ENCODE measurements at regions not wholly inside any gene's neighbourhood (a gene's known extent, or its start where the extent isn't known, plus 50 kb on each side); places are given as distances from the start of the nearest gene placed in this dataset.

DNA sequence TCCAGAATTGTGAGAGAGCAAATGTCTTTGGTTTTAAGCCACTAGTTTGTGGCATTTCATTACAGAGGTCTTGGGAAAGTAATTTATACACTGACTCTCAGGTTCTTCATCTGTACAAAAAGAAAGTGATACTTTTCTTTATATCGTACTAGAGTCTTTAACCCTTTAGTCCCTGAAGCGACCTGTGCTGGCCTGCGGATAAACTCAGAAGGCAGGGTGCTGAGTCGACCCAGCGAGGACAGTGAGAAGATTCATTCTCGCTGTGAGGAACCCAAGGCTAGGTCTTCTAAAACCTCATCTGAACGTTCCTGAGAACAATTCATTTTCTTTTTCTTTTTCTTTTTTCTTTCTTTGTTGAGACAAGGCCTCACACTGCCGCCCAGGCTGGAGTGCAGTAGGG, 514.2 kb upstream of the MGMT start:
- TF ChIP-seq CTCF (IDR thresholded peaks at IDR 0.05) = no peak
- TF ChIP-seq POLR2A (IDR thresholded peaks at IDR 0.05) = no peak
